Progenitor cell of endocrine pancreas (in vitro differentiated cells): ENCODE measurements at regions not wholly inside any gene's neighbourhood (a gene's known extent, or its start where the extent isn't known, plus 50 kb on each side); places are given as distances from the start of the nearest gene placed in this dataset.
A peak's percentile ranks its signal among the peaks of the same experiment; 100 is the strongest.
"Not testable (repeated sequence)": the region's sequence is repeated elsewhere in the genome, so short reads cannot be mapped to it uniquely, and the experiment has no call there.

Experiments used
- DNase-seq: peaks from one replicate; pipeline ENCODE4 v3.0.0; 2021; ENCODE audit warnings: low spot score; ENCODE audit not compliant: unreplicated experiment
- H3K27ac Mint-ChIP-seq: 2 replicates; pipeline ENCODE4 v1.8.0; 2021; ENCODE audit warnings: mild to moderate bottlenecking, moderate library complexity, mixed read lengths
- H3K27me3 Mint-ChIP-seq: 2 replicates; pipeline ENCODE4 v1.8.0; 2021; ENCODE audit warnings: mixed read lengths
- H3K36me3 Mint-ChIP-seq: 2 replicates; pipeline ENCODE4 v1.8.0; 2022; ENCODE audit warnings: mixed read lengths; ENCODE audit not compliant: insufficient read depth
- H3K4me1 Mint-ChIP-seq: 2 replicates; pipeline ENCODE4 v1.8.0; 2021; ENCODE audit warnings: low read depth, mixed read lengths
- H3K4me3 Mint-ChIP-seq: 2 replicates; pipeline ENCODE4 v1.8.0; 2021; ENCODE audit warnings: low read depth, mild to moderate bottlenecking, moderate library complexity, mixed read lengths
- H3K9me3 Mint-ChIP-seq: 2 replicates; pipeline ENCODE4 v1.8.0; 2021; ENCODE audit warnings: low read depth, mixed read lengths
- TF ChIP-seq, protein P1 (sequence below): fragments of 200-600 bp; sonication (generic); IDR thresholded peaks from one replicate; pipeline ENCODE4 v1.5.0; 2021; ENCODE audit warnings: antibody characterized with exemption, mild to moderate bottlenecking; ENCODE audit not compliant: unreplicated experiment

DNA sequence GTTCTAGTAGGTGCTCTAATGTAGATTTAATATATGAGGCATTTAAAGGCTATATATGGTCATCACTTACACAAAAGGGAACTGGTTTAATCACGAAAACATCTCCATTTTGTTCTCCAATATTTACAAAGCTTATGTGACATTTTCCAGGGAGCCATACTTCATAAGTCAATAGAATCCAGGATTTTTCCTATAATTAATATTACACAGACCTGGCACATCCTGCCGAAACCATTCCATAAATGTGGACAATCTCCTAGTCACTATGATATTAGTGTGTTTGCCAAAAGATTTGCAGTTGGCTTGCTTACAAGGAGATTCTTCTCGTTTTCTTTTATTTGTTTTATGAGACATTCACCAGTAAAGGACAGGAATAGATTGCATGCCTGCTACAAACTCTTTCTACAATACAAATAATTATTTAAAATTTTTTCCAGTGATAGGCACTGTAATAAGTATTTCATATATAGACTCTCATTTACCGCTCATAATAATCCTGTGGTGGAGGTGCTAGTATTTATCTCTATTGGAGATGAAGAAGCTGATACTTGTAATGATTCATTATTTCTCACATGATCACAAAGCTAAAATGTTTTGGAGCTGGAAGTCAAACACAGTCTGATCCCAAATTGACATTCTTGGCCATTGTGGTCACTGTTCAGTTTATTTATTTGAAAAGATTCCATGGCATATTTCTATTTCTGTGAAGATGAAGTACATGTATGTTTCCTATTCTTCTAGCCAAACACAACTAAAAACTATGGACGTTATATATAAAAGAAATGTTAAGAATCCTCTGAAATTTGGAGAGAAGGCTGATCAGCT lies 597.0 kb downstream of the HTR1B start:
- TF ChIP-seq, protein P1, sequence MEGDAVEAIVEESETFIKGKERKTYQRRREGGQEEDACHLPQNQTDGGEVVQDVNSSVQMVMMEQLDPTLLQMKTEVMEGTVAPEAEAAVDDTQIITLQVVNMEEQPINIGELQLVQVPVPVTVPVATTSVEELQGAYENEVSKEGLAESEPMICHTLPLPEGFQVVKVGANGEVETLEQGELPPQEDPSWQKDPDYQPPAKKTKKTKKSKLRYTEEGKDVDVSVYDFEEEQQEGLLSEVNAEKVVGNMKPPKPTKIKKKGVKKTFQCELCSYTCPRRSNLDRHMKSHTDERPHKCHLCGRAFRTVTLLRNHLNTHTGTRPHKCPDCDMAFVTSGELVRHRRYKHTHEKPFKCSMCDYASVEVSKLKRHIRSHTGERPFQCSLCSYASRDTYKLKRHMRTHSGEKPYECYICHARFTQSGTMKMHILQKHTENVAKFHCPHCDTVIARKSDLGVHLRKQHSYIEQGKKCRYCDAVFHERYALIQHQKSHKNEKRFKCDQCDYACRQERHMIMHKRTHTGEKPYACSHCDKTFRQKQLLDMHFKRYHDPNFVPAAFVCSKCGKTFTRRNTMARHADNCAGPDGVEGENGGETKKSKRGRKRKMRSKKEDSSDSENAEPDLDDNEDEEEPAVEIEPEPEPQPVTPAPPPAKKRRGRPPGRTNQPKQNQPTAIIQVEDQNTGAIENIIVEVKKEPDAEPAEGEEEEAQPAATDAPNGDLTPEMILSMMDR: no peak
- Mint-ChIP-seq H3K27me3 (no peaks in the 10 kb centered on the region), H3K4me1 (no peaks in the 10 kb centered on the region), H3K36me3 (peaks cover 2% of the 10 kb centered on the region), H3K27ac (no peak overlapping the region), H3K4me3 (no peak overlapping the region), H3K9me3 (peaks cover 22% of the 10 kb centered on the region)
- no peak for DNase-seq

DNA sequence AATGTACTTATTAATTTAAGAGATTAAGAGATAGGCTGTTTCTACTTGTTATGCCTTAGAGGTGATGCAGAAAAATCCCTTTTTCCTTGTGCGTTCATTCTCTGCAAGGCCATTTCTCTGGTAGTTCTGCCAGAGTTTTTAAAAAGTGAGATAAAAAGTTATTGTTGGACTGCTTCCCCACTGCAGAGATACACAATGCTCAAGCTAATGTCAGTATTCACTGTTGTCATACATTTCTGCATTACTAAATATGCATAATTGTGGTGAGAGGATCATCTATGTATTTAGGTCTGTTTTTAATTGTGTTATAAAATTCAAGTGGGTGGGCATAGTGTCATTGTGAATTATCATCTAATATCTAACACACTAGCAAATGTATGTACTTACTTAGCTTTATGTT lies 600.4 kb downstream of the HTR1B start:
- H3K9me3 Mint-ChIP-seq: peaks cover 7% of the 10 kb centered on the region
- DNase-seq: no peak
- no peak overlapping the region for H3K27ac Mint-ChIP-seq
- no peaks in the 10 kb centered on the region for H3K4me1 Mint-ChIP-seq
- TF ChIP-seq, protein P1: no peak
- H3K36me3 Mint-ChIP-seq: no peaks in the 10 kb centered on the region
- no peak overlapping the region for H3K4me3 Mint-ChIP-seq
- no peaks in the 10 kb centered on the region for H3K27me3 Mint-ChIP-seq

GRCh38 chr6:76861403-76861802 lies 601.9 kb downstream of the HTR1B start:
- DNase-seq: no peak
- Mint-ChIP-seq H3K9me3 (no peaks in the 10 kb centered on the region), H3K27me3 (no peaks in the 10 kb centered on the region)

GRCh38 chr6:76856065-76856464 lies 607.2 kb downstream of the HTR1B start:
- no peaks in the 10 kb centered on the region for H3K27me3 Mint-ChIP-seq
- no peak overlapping the region for H3K4me3 Mint-ChIP-seq
- TF ChIP-seq, protein P1: no peak
- no peaks in the 10 kb centered on the region for H3K36me3 Mint-ChIP-seq
- DNase-seq: no peak
- peaks cover 4% of the 10 kb centered on the region for H3K4me1 Mint-ChIP-seq
- no peak overlapping the region for H3K27ac Mint-ChIP-seq
- no peaks in the 10 kb centered on the region for H3K9me3 Mint-ChIP-seq

More at GRCh38 chr6:76861403-76861802, 601.9 kb downstream of the HTR1B start:
- Mint-ChIP-seq H3K36me3 (no peaks in the 10 kb centered on the region), H3K4me1 (peaks cover 2% of the 10 kb centered on the region), H3K4me3 (no peak overlapping the region), H3K27ac (no peak overlapping the region)
- TF ChIP-seq, protein P1: peak; percentile 50

GRCh38 chr6:76852776-76853175 lies 610.5 kb downstream of the HTR1B start:
- Mint-ChIP-seq H3K9me3 (peaks cover 5% of the 10 kb centered on the region), H3K27ac (no peak overlapping the region), H3K27me3 (no peaks in the 10 kb centered on the region), H3K36me3 (no peaks in the 10 kb centered on the region), H3K4me3 (no peak overlapping the region), H3K4me1 (peaks cover 4% of the 10 kb centered on the region)
- DNase-seq: no peak
- TF ChIP-seq, protein P1: no peak

- not testable (repeated sequence) for DNase-seq, H3K4me3 Mint-ChIP-seq, H3K4me1 Mint-ChIP-seq, H3K36me3 Mint-ChIP-seq, H3K27me3 Mint-ChIP-seq, H3K27ac Mint-ChIP-seq
- H3K9me3 Mint-ChIP-seq: peaks cover 27% of the 10 kb centered on the region
These were observed 613.9 kb downstream of the HTR1B start for GRCh38 chr6:76849274-76849970.
